ENCODE measurements at regions not wholly inside any gene's neighbourhood (a gene's known extent, or its start where the extent isn't known, plus 50 kb on each side); places are given as distances from the start of the nearest gene placed in this dataset.

DNA sequence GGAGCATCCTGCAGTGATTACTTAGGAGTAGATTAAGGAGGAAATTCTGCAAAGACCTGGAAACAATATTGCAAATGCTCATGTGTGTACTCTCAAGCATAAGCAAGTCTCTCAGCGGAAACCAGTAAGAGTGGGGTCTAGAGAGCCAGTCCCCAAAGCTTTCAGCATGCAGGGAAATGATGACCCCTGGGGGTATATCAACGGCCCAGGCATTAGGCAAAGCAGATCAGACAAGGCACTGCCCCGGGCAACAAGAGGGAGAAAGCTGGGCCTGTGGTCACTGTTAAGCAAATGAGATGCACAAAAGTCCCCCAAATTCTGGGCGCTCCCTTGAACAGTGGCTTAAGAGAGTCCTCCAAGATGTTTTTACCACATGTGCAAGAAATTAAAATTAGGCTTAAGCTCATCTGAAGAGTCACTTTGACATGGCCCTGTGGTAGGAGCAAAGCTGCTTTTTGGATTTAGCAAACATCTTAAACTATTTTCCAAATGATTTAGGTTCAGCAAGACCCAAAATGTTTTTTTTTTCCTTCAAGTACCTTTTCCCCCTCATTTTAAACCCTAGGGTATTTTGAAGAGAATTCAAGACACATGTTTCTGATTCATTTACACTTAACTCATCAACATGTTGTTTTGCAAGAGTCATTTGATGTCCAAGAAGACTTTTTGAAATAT lies 457.1 kb upstream of the TBX3 start:
- Histone ChIP-seq H4K20me1 (no peaks in the 10 kb centered on the region), H3K27me3 (no peaks in the 10 kb centered on the region), H3K9ac (no peak overlapping the region), H3K4me3 (no peak overlapping the region), H3K36me3 (no peaks in the 10 kb centered on the region), H3K27ac (no peak overlapping the region), H3K4me1 (peaks cover 0 to 14% (median 0%) of the 10 kb centered on the region in 10 experiments; a peak in 5 of 20 replicates), H3K4me2 (no peak overlapping the region), H3K9me3 (replicated peaks in 1 of 11) (peaks cover 0 to 20% (median 12%) of the 10 kb centered on the region in 11 experiments; a peak in 13 of 22 replicates)
- no peak for TF ChIP-seq Cebpa-rat (IDR thresholded peaks at IDR 0.05)

DNA sequence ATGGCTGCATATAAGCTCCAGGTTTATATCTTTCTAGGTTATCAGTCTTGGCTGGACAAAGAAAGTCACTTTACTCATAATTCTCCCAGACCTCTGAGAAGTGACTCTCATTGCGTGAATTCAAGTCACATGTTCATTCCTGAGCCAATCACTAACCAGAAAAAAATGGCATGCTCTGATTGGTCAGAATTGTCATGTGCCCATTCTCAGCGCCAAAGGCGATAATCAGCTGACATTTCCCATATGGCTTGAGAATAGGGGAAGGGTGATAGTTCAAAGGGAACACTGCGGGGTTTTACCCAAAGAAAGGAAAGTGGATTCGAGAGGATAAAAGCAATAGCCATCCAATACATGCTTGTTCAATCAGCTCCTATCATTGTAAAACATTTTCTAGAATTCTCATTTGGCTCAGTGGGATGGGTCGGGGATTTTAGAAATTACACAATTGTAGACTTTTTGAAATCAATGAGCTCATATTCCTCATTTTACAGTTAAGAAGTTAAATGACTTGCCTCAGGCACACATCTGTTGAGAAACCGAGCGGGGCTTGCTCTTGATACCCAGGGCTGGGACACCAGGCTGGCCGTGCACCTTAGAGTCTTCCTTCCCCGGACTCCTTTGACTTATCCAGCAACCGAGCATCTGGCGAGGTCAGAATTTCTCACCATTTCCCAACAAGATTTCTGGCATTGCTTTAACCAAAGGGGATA lies 454.0 kb upstream of the TBX3 start:
- Histone ChIP-seq H3K27me3 (no peaks in the 10 kb centered on the region), H3K36me3 (no peaks in the 10 kb centered on the region), H3K9ac (no peak overlapping the region), H3K9me3 (replicated peaks in 1 of 11) (peaks cover 0 to 14% (median 6%) of the 10 kb centered on the region in 11 experiments; a peak in 12 of 22 replicates), H3K4me2 (no peak overlapping the region), H3K27ac (no peak overlapping the region), H3K4me3 (no peak overlapping the region), H3K4me1 (no peaks in the 10 kb centered on the region), H4K20me1 (no peaks in the 10 kb centered on the region)
- no peak for TF ChIP-seq Cebpa-rat (IDR thresholded peaks at IDR 0.05)

DNA sequence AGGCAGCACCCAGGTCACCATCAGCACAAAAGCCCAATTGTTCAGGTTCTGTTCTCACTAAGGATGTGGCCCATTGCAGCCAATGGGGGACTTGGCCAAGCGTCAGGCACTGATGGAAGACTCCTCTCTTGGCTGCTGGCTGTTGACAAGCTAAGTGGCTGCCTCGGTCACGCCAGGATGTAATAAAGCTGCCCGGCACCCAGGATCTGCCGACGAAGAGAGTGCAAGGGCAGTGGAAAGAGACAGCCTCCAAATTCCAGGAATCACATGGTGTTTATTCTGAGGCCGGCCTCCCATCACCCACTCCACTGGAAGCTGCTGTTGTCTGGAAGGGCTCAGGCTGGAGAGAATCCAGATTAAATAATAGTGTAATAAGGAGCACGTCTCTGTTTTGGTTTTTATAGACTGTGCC lies 451.8 kb upstream of the TBX3 start:
- H3K36me3 ChIP-seq, result no peaks in the 10 kb centered on the region
- no peak overlapping the region for H3K4me2 ChIP-seq
- no peaks in the 10 kb centered on the region for H4K20me1 ChIP-seq
- no peaks in the 10 kb centered on the region for H3K4me1 ChIP-seq
- no peak overlapping the region for H3K27ac ChIP-seq
- H3K9me3 ChIP-seq (replicated peaks in 1 of 11), result peaks cover 0 to 8% (median 3%) of the 10 kb centered on the region in 11 experiments; a peak in 3 of 22 replicates
- no peak overlapping the region for H3K4me3 ChIP-seq
- no peak for TF ChIP-seq Cebpa-rat (IDR thresholded peaks at IDR 0.05)
- H3K27me3 ChIP-seq, result no peaks in the 10 kb centered on the region
- no peak overlapping the region for H3K9ac ChIP-seq

DNA sequence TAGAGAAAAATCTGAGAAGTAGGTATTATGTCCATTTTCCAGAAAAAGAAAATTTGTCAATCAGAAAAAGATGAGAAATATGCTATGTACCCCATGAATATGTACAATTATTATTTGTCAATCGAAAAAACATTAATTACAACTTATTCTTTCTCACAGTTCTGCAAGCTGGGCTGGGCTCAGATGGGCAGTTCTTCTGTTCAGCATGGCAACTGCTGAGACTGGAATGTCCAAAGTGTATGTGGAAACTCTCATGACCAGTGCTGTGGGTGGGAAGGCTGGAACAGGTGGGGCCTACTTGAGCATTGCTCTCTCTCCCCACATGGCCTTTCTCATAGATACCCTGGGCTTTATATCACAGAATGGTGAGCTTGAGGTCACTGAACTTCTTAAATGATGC lies 450.3 kb upstream of the TBX3 start:
- TF ChIP-seq Cebpa-rat (IDR thresholded peaks at IDR 0.05), result no peak
- no peaks in the 10 kb centered on the region for H4K20me1 ChIP-seq
- H3K27me3 ChIP-seq, result no peaks in the 10 kb centered on the region
- H3K9ac ChIP-seq, result no peak overlapping the region
- H3K4me1 ChIP-seq, result no peaks in the 10 kb centered on the region
- H3K9me3 ChIP-seq (replicated peaks in 1 of 11), result peaks cover 0 to 8% (median 3%) of the 10 kb centered on the region in 11 experiments; a peak in 3 of 22 replicates
- no peaks in the 10 kb centered on the region for H3K36me3 ChIP-seq
- H3K27ac ChIP-seq, result no peak overlapping the region
- H3K4me3 ChIP-seq, result no peak overlapping the region
- no peak overlapping the region for H3K4me2 ChIP-seq

DNA sequence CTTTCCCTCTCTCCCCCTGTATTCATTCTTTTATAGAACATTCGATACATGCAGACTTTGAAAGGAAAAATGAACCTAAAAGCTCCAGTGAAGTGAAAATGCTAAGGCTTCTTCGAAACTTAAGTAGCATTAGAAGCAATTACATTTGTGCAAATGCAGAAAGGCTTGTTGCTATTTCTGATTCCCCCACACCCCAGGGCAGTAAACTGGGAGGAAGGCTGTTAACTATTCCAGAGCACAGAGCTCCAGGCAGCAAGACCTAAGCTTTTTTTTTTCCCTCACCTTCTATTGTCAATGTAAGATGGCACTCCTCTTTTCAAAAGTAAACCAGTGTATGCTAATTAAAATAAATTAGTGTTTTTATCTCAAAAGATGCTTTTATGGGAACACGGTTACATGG lies 448.9 kb upstream of the TBX3 start:
- Histone ChIP-seq H3K4me1 (no peaks in the 10 kb centered on the region), H3K27me3 (no peaks in the 10 kb centered on the region), H3K9ac (no peak overlapping the region), H3K36me3 (no peaks in the 10 kb centered on the region), H4K20me1 (no peaks in the 10 kb centered on the region), H3K27ac (no peak overlapping the region), H3K9me3 (replicated peaks in 1 of 11) (peaks cover 0 to 5% (median 1%) of the 10 kb centered on the region in 11 experiments; a peak in 3 of 22 replicates), H3K4me2 (no peak overlapping the region), H3K4me3 (no peak overlapping the region)
- no peak for TF ChIP-seq Cebpa-rat (IDR thresholded peaks at IDR 0.05)

DNA sequence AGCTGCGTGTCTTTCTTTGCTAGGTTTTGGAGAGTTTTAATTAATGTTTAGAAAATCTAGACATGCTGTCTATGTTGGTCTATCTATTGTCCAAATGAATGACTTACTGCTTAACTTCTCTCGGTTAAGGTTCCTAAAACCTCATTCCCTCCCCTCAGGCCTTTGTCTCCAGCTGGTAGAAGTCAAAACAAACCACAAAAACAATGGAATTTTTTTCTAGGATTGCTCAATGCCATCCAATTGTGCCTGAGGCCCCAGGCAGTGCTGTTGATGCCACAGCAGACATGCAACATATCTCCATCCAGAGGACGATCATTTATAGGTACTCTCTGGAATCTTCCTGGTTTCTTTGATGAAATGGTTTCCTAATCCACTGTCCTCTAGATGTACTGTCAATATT lies 448.2 kb upstream of the TBX3 start:
- Histone ChIP-seq H3K4me3 (no peak overlapping the region), H3K4me2 (no peak overlapping the region), H3K9ac (no peak overlapping the region), H3K27ac (no peak overlapping the region), H3K27me3 (no peaks in the 10 kb centered on the region), H4K20me1 (no peaks in the 10 kb centered on the region), H3K9me3 (replicated peaks in 1 of 11) (no peaks in the 10 kb centered on the region; a peak in 1 of 22 replicates), H3K36me3 (no peaks in the 10 kb centered on the region), H3K4me1 (no peaks in the 10 kb centered on the region)
- TF ChIP-seq Cebpa-rat (IDR thresholded peaks at IDR 0.05), result no peak

DNA sequence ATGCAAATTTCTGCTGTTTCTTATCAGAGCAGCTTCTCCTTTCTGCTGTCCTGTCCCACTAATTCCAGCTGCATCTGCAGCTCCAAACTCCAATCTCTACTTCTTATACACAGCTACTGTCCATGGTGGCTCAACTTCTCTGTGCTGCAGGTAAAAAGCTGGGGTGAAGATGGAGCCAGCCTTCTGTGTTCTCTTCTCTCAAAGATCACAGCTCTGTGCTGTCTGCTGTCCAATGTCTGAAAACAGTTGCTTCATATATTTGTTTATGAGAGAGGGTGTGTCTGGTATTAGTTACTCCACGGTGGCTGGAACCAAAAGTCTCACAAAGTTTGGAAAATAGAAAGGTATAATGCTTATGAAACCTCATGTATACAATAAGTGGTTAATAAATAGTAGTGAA lies 445.8 kb upstream of the TBX3 start:
- H3K9me3 ChIP-seq (replicated peaks in 1 of 11), result no peaks in the 10 kb centered on the region; a peak in 1 of 22 replicates
- H3K9ac ChIP-seq, result no peak overlapping the region
- TF ChIP-seq Cebpa-rat (IDR thresholded peaks at IDR 0.05), result no peak
- no peak overlapping the region for H3K4me3 ChIP-seq
- no peaks in the 10 kb centered on the region for H3K27me3 ChIP-seq
- no peak overlapping the region for H3K27ac ChIP-seq
- H3K36me3 ChIP-seq, result no peaks in the 10 kb centered on the region
- no peak overlapping the region for H3K4me2 ChIP-seq
- H4K20me1 ChIP-seq, result no peaks in the 10 kb centered on the region
- H3K4me1 ChIP-seq, result no peaks in the 10 kb centered on the region

DNA sequence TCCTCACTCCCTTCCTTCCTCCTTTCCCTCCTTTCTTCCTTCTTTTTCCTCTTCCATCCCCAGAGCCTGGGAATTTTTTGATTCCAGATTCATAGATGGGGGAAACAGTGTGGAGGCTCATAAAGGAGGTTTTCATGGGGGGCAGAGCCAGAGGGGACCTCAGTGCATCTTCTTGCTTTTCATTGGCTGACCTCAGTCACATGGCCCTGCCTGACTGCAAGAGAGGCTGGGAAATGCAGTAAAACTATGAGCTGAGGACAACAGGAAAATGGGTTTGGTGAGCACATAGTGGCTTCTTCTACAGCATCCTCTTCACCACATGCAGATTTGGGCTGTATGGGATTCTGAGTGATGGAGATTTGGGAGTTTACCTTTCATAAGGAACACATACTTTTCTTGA lies 437.1 kb upstream of the TBX3 start:
- Histone ChIP-seq H4K20me1 (no peaks in the 10 kb centered on the region), H3K36me3 (no peaks in the 10 kb centered on the region), H3K4me1 (peaks cover 0 to 11% (median 0%) of the 10 kb centered on the region in 10 experiments; a peak in 1 of 20 replicates), H3K4me3 (no peak overlapping the region), H3K27me3 (no peaks in the 10 kb centered on the region), H3K27ac (no peak overlapping the region), H3K9me3 (replicated peaks in 1 of 11) (peaks cover 13 to 43% (median 20%) of the 10 kb centered on the region in 11 experiments; a peak in 20 of 22 replicates), H3K9ac (no peak overlapping the region), H3K4me2 (no peak overlapping the region)
- no peak for TF ChIP-seq Cebpa-rat (IDR thresholded peaks at IDR 0.05)

DNA sequence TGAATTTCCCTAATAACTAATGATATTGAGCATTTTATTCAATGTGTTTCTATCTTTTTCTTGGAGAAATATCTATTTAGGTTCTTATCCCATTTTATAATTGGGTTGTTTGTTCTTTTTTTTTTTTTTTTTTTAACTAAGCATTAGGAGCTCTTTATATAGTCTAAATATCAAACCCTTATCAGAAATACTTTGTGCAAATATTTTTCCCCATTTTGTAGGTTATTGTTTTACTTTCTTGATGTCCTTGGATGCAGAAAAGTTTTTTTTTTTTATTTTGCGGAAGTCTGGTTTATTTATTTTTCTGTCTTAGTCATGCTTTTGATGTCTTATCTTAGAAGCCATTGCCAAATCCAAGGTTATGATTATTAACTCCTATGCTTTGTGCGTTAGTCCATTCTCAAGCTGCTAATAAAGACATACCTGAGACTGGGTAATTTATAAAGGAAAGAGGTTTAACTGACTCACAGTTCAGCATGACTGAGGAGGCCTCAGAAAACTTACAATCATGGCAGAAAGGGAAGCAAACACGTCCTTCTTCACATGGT lies 434.3 kb upstream of the TBX3 start:
- Histone ChIP-seq H3K9ac (no peak overlapping the region), H3K9me3 (replicated peaks in 1 of 11) (peaks cover 13 to 47% (median 20%) of the 10 kb centered on the region in 11 experiments; a peak in 20 of 22 replicates), H3K4me2 (no peak overlapping the region), H4K20me1 (no peaks in the 10 kb centered on the region), H3K36me3 (no peaks in the 10 kb centered on the region), H3K4me1 (peaks cover 0 to 11% (median 0%) of the 10 kb centered on the region in 10 experiments; a peak in 1 of 20 replicates), H3K27ac (no peak overlapping the region), H3K27me3 (no peaks in the 10 kb centered on the region), H3K4me3 (no peak overlapping the region)
- no peak for TF ChIP-seq Cebpa-rat (IDR thresholded peaks at IDR 0.05)

Measured in BLaER1 treated with 17β-estradiol and CSF1 and Interleukin-3, amounts not matched to agents 10 nM and 100 nM (cell line).